H1 (cell line): ENCODE measurements at regions not wholly inside any gene's neighbourhood (a gene's known extent, or its start where the extent isn't known, plus 50 kb on each side); places are given as distances from the start of the nearest gene placed in this dataset.

Source experiments
- CTCF ChIA-PET: fragments of 300-600 bp; sonication (Branson Sonifier 250); formaldehyde crosslinking; loops from one replicate; lab custom pipeline; 2021; ENCODE audit not compliant: partially characterized antibody; lab: Charles Lee
- POLR2A ChIA-PET: fragments of 300-600 bp; sonication (Branson Sonifier 250); formaldehyde crosslinking; loops from one replicate; lab custom pipeline; 2021; ENCODE audit warnings: inconsistent platforms; ENCODE audit not compliant: partially characterized antibody; lab: Charles Lee
- DNase-seq, 2 experiments: peaks; one replicate each; pipeline versions ENCODE4 v3.0.0 to v3.0.0-alpha.2; 2010 to 2022; ENCODE audit warnings: low spot score in 2 of 2, low read depth in 1 of 2, mixed read lengths in 1 of 2
- FAIRE-seq: peaks from 2 replicates; lab custom pipeline; 2011; peaks lifted over from hg19 to GRCh38; lab: Jason Lieb, UNC
- H2AFZ ChIP-seq: 2 replicates; pipeline ENCODE4 v1.8.1; 2012; ENCODE audit warnings: low read length, inconsistent platforms
- H2AK5ac ChIP-seq: 2 replicates; pipeline ENCODE4 v1.6.1; 2013; ENCODE audit warnings: low read depth, low read length
- H2BK120ac ChIP-seq: replicated peaks from 2 replicates; pipeline ENCODE3; 2013; ENCODE audit warnings: low read depth, low read length, inconsistent platforms
- H2BK12ac ChIP-seq: 2 replicates; pipeline ENCODE4 v1.6.1; 2013; ENCODE audit warnings: low read depth, low read length
- H2BK15ac ChIP-seq: 2 replicates; pipeline ENCODE4 v1.6.1; 2013; ENCODE audit warnings: low read length
- H2BK20ac ChIP-seq: 2 replicates; pipeline ENCODE4 v1.6.1; 2013; ENCODE audit warnings: low read length
- H2BK5ac ChIP-seq: 2 replicates; pipeline ENCODE4 v1.6.1; 2013; ENCODE audit warnings: low read depth, low read length
- H3K14ac ChIP-seq: 2 replicates; pipeline ENCODE4 v1.6.1; 2013; ENCODE audit warnings: inconsistent platforms; ENCODE audit not compliant: insufficient read length
- H3K18ac ChIP-seq: 2 replicates; pipeline ENCODE4 v1.6.1; 2013; ENCODE audit warnings: low read length; ENCODE audit errors: extremely low read depth
- H3K23ac ChIP-seq: 2 replicates; pipeline ENCODE4 v1.6.1; 2013; ENCODE audit warnings: inconsistent platforms; ENCODE audit not compliant: insufficient read length
- H3K23me2 ChIP-seq: 2 replicates; pipeline ENCODE4 v1.6.1; 2013; ENCODE audit warnings: low read depth, low read length
- H3K27ac ChIP-seq: 2 replicates; pipeline ENCODE4 v1.6.1; 2011; ENCODE audit warnings: low read depth, low read length, inconsistent platforms
- H3K27me3 ChIP-seq, 4 experiments: replicated peaks in 1 of 4; 1 replicate in 1 of 4; 2 replicates in 3 of 4; pipeline versions ENCODE4 v1.6.1 to v1.8.1; 2011 to 2013; ENCODE audit warnings: low read length in 3 of 4, mild to moderate bottlenecking in 3 of 4, inconsistent platforms in 2 of 4, mixed read lengths in 2 of 4, moderate library complexity in 1 of 4; ENCODE audit not compliant: control insufficient read depth in 3 of 4, insufficient read depth in 3 of 4; ENCODE audit errors: extremely low read depth in 1 of 4
- H3K36me3 ChIP-seq, 4 experiments: 2 replicates each; pipeline versions ENCODE4 v1.6.1 to v1.8.1; 2011 to 2013; ENCODE audit warnings: mild to moderate bottlenecking in 4 of 4, low read length in 3 of 4, moderate library complexity in 2 of 4, control low read depth in 1 of 4, inconsistent platforms in 1 of 4; ENCODE audit not compliant: insufficient read depth in 4 of 4, control insufficient read depth in 2 of 4
- H3K4ac ChIP-seq: replicated peaks from 2 replicates; pipeline ENCODE3; 2013; ENCODE audit warnings: low read length, low read depth, mixed read lengths, inconsistent platforms; ENCODE audit not compliant: insufficient read length
- H3K4me1 ChIP-seq, 4 experiments: replicated peaks in 1 of 4; 1 replicate in 1 of 4; 2 replicates in 3 of 4; pipeline versions ENCODE4 v1.6.1 to v1.8.1; 2011 to 2013; ENCODE audit warnings: low read length in 3 of 4, inconsistent platforms in 2 of 4, mixed read lengths in 1 of 4; ENCODE audit not compliant: insufficient read depth in 4 of 4, control insufficient read depth in 3 of 4
- H3K4me2 ChIP-seq, 2 experiments: 2 replicates each; pipeline versions ENCODE4 v1.6.1 to v1.8.1; 2011 to 2013; ENCODE audit warnings: low read depth in 2 of 2, low read length in 2 of 2, control low read depth in 1 of 2, inconsistent platforms in 1 of 2, mild to moderate bottlenecking in 1 of 2; ENCODE audit not compliant: insufficient read depth in 1 of 2
- H3K4me3 ChIP-seq, 4 experiments: fragments of 200-600, 300-600 bp in 1 of 4; sonication (generic), shearing (Covaris generic), sonication (Bioruptor Twin) in 1 of 4; 2 replicates each; pipeline versions ENCODE4 v1.5.1 to v1.8.1; 2011 to 2016; ENCODE audit warnings: low read length in 4 of 4, low read depth in 3 of 4, control low read depth in 2 of 4, inconsistent platforms in 2 of 4, mild to moderate bottlenecking in 2 of 4, mixed read lengths in 1 of 4, moderate library complexity in 1 of 4; ENCODE audit not compliant: insufficient read depth in 2 of 4; ENCODE audit errors: extremely low read depth in 1 of 4
- H3K56ac ChIP-seq: replicated peaks from 2 replicates; pipeline ENCODE3; 2013; ENCODE audit warnings: low read depth, mild to moderate bottlenecking, mixed read lengths, low read length, inconsistent platforms; ENCODE audit not compliant: insufficient read length
- H3K79me1 ChIP-seq: 2 replicates; pipeline ENCODE4 v1.6.1; 2013; ENCODE audit warnings: low read depth, low read length, control low read depth
- H3K79me2 ChIP-seq, 2 experiments: 2 replicates each; pipeline versions ENCODE4 v1.6.1 to v1.8.1; 2012 to 2013; ENCODE audit warnings: low read length in 2 of 2, mild to moderate bottlenecking in 2 of 2, inconsistent platforms in 1 of 2; ENCODE audit not compliant: insufficient read depth in 2 of 2, control insufficient read depth in 1 of 2
- H3K9ac ChIP-seq, 4 experiments: replicated peaks in 1 of 4; 1 replicate in 1 of 4; 2 replicates in 3 of 4; pipeline versions ENCODE4 v1.6.1 to v1.8.1; 2011 to 2013; ENCODE audit warnings: low read depth in 3 of 4, low read length in 3 of 4, control low read depth in 2 of 4, mild to moderate bottlenecking in 2 of 4, moderate library complexity in 2 of 4, inconsistent platforms in 1 of 4; ENCODE audit errors: extremely low read depth in 1 of 4
- H3K9me3 ChIP-seq, 2 experiments: 2 replicates each; pipeline versions ENCODE4 v1.6.1 to v1.8.1; 2012 to 2013; ENCODE audit warnings: mild to moderate bottlenecking in 2 of 2, moderate library complexity in 2 of 2, control low read depth in 1 of 2, inconsistent platforms in 1 of 2, low read depth in 1 of 2, low read length in 1 of 2, mixed read lengths in 1 of 2; ENCODE audit not compliant: insufficient read depth in 2 of 2
- H4K20me1 ChIP-seq, 2 experiments: replicated peaks in 1 of 2; 2 replicates each; pipeline versions ENCODE3 to v1.8.1; 2011 to 2013; ENCODE audit warnings: inconsistent platforms in 2 of 2, low read length in 2 of 2, mild to moderate bottlenecking in 1 of 2; ENCODE audit not compliant: insufficient read depth in 2 of 2, control insufficient read depth in 1 of 2
- H4K5ac ChIP-seq: 2 replicates; pipeline ENCODE4 v1.6.1; 2013; ENCODE audit warnings: low read length, low read depth, mixed read lengths, inconsistent platforms; ENCODE audit not compliant: insufficient read length
- H4K8ac ChIP-seq: 2 replicates; pipeline ENCODE4 v1.8.0; 2013; ENCODE audit warnings: mild to moderate bottlenecking, moderate library complexity, low read length, inconsistent platforms; ENCODE audit not compliant: insufficient read depth; ENCODE audit errors: extremely low read depth
- H4K91ac ChIP-seq: replicated peaks from 2 replicates; pipeline ENCODE3; 2013; ENCODE audit warnings: low read length, mixed read lengths, inconsistent platforms; ENCODE audit not compliant: insufficient read length
- CREB1 ChIP-seq: IDR thresholded peaks from 2 replicates; pipeline ENCODE4 v1.6.1; 2012; ENCODE audit warnings: inconsistent platforms
- CTCF ChIP-seq, 3 experiments: IDR thresholded peaks; 1 replicate in 2 of 3; 2 replicates in 1 of 3; pipeline versions ENCODE4 v1.5.1 to v1.6.1; 2011; ENCODE audit warnings: low read length in 3 of 3, mild to moderate bottlenecking in 3 of 3, inconsistent platforms in 2 of 3, low read depth in 1 of 3, moderate library complexity in 1 of 3; ENCODE audit not compliant: insufficient read depth in 1 of 3; ENCODE audit errors: control extremely low read depth in 1 of 3
- RAD21 ChIP-seq, 2 experiments: IDR thresholded peaks in 1 of 2; conservative IDR thresholded peaks in 1 of 2; 2 replicates each; pipeline ENCODE4 v1.6.1; 2011; ENCODE audit warnings: low read depth in 2 of 2, low read length in 2 of 2, improper control_type of control experiment in 1 of 2, inconsistent platforms in 1 of 2, mild to moderate bottlenecking in 1 of 2, moderate library complexity in 1 of 2
- SAP30 ChIP-seq: fragments of 300-600 bp; sonication (generic); IDR thresholded peaks from 2 replicates; pipeline ENCODE4 v1.7.1; 2012; ENCODE audit warnings: low read length, moderate library complexity, mild to moderate bottlenecking, inconsistent platforms; ENCODE audit not compliant: insufficient read depth, insufficient replicate concordance
- TBP ChIP-seq: IDR thresholded peaks from 2 replicates; pipeline ENCODE4 v1.6.1; 2011; ENCODE audit warnings: low read depth, low read length, improper control_type of control experiment
- WGBS, 2 experiments: shearing (Covaris generic) in 1 of 2; methylation state at CpG; one replicate each; pipeline versions ENCODE4 v1.1.6 to v1.1.7; 2013 to 2015; ENCODE audit warnings: low lambda C conversion rate in 2 of 2, mixed read lengths in 2 of 2, inconsistent platforms in 1 of 2, low coverage in 1 of 2, missing lambda C conversion rate in 1 of 2; ENCODE audit not compliant: insufficient replicate concordance in 2 of 2, insufficient coverage in 1 of 2, insufficient read length in 1 of 2; ENCODE audit errors: extremely low coverage in 1 of 2, missing lambda C conversion rate in 1 of 2; 5-methylcytosine and 5-hydroxymethylcytosine counted together

GRCh38 chr16:26765087-26765486, 301.6 kb upstream of the C16orf82 start:
- ChIA-PET CTCF (interaction anchor here (1.0 to 3.2 kb wide), 3 partner anchors 12 to 333 kb away, joined by 3 to 20 read pairs (median 3); no protein-coding TSS in a partner anchor), POLR2A (no interaction called here)
- Histone ChIP-seq H2BK120ac (no peak overlapping the region), H3K23me2 (no peaks in the 10 kb centered on the region), H3K14ac (no peak overlapping the region), H2BK20ac (no peak overlapping the region), H3K4me3 (no peak overlapping the region), H4K91ac (no peak overlapping the region), H3K4me2 (no peak overlapping the region), H4K8ac (no peak overlapping the region), H3K27me3 (no peaks in the 10 kb centered on the region; a peak in 2 of 7 replicates), H3K9me3 (no peaks in the 10 kb centered on the region), H3K27ac (no peak overlapping the region), H3K79me2 (no peaks in the 10 kb centered on the region), H2BK15ac (no peak overlapping the region), H3K36me3 (no peaks in the 10 kb centered on the region), H4K20me1 (no peaks in the 10 kb centered on the region), H3K18ac (no peak overlapping the region), H3K56ac (no peak overlapping the region), H3K79me1 (no peaks in the 10 kb centered on the region), H2BK5ac (no peak overlapping the region), H2AK5ac (no peak overlapping the region), H2BK12ac (no peak overlapping the region), H2AFZ (no peak overlapping the region), H4K5ac (no peak overlapping the region), H3K4me1 (no peaks in the 10 kb centered on the region), H3K23ac (no peak overlapping the region), H3K9ac (no peak overlapping the region)
- peak; percentile 13 for FAIRE-seq
- WGBS, 2 experiments: 64% methylated on average over 4 of the region's 4 CpGs; no CpG with 5 or more reads in 1 of the 2 experiments
- DNase-seq: peak in 1 of 2 experiments; percentile 49
- TF ChIP-seq SAP30 (no peak), RAD21 (IDR thresholded peaks at IDR 0.05 in 1 of 2, conservative IDR thresholded peaks at IDR 0.05 in 1 of 2; ENCODE audit: low read depth in 2 of 2, low read length in 2 of 2) (peak; percentile 30 to 46; a peak in 3 of 4 replicates), CREB1 (peak; percentile 40; the same call in 1 of the 2 replicates), CTCF (IDR thresholded peaks at IDR 0.05; ENCODE audit: control extremely low read depth in 1 of 3, insufficient read depth in 1 of 3, low read depth in 1 of 3, low read length in 3 of 3) (peak; percentile 23 to 81 (median 74)), TBP (no peak)
- TF ChIP-seq, all 59 proteins: peak for 3
- H3K4ac ChIP-seq: no peak overlapping the region
